Kidney epithelial cell (primary cell): ENCODE measurements at regions not wholly inside any gene's neighbourhood (a gene's known extent, or its start where the extent isn't known, plus 50 kb on each side); places are given as distances from the start of the nearest gene placed in this dataset.

Experiments used
- DNase-seq: peaks from one replicate; pipeline ENCODE4 v3.0.0-alpha.2; 2010; ENCODE audit warnings: low read depth
- H3K27me3 ChIP-seq: 2 replicates; pipeline ENCODE4 v1.6.0; 2011; ENCODE audit warnings: low read length; ENCODE audit not compliant: control insufficient read depth, insufficient read depth
- H3K36me3 ChIP-seq: 2 replicates; pipeline ENCODE4 v1.5.1; 2011; ENCODE audit warnings: low read length; ENCODE audit not compliant: control insufficient read depth, insufficient read depth
- H3K4me3 ChIP-seq: 2 replicates; pipeline ENCODE4 v1.5.1; 2011; ENCODE audit warnings: low read depth, mild to moderate bottlenecking, control low read depth, low read length
- TF ChIP-seq, protein P1 (sequence below): IDR thresholded peaks from 2 replicates; pipeline ENCODE4 v1.5.1; 2011; ENCODE audit warnings: mild to moderate bottlenecking, moderate library complexity, low read length, control low read depth, inconsistent platforms; ENCODE audit not compliant: insufficient read depth, poor library complexity, severe bottlenecking

DNA sequence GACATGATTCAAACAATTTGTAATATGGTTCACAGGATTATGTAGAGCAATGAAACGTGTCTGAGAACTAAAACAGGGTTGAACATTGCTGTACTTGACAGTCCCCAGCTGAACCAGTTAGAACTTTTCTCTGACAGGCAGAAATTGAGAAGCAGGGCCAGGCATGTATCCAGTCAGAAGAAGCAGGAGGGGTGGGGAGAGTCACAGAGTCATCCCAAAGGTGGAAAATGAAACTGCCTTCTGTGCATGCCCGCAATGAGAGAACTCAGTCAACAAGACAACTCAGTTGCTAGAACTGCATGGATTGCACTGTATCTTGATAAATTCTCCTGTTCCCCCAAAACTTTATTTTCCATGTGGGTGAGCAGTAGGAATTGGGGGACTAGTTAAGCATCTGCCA, 72.9 kb upstream of the PRLR start:
- DNase-seq = no peak
- TF ChIP-seq, protein P1, sequence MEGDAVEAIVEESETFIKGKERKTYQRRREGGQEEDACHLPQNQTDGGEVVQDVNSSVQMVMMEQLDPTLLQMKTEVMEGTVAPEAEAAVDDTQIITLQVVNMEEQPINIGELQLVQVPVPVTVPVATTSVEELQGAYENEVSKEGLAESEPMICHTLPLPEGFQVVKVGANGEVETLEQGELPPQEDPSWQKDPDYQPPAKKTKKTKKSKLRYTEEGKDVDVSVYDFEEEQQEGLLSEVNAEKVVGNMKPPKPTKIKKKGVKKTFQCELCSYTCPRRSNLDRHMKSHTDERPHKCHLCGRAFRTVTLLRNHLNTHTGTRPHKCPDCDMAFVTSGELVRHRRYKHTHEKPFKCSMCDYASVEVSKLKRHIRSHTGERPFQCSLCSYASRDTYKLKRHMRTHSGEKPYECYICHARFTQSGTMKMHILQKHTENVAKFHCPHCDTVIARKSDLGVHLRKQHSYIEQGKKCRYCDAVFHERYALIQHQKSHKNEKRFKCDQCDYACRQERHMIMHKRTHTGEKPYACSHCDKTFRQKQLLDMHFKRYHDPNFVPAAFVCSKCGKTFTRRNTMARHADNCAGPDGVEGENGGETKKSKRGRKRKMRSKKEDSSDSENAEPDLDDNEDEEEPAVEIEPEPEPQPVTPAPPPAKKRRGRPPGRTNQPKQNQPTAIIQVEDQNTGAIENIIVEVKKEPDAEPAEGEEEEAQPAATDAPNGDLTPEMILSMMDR = no peak

DNA sequence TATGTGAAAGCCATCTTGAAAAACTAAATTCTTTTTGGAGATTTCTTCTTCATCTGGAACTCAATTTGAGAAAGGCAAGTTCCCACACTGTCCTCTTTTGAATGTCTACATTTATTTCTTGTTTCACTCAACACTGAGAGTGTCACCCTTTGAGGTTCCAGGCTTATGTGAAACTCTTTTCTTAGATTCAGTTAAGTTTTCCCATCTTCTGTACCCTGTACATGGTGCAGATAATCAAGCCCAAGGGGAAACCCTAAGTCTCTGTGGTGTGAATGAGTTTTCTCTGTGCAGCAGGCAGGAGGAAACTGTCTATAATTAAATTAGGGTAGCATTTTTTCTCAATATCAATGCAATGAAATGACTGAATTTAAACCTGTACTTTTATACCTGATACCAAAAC, 72.3 kb upstream of the PRLR start:
- TF ChIP-seq, protein P1 = no peak

More for the DNA sequence above, 72.9 kb upstream of the PRLR start:
- Histone ChIP-seq H3K36me3 (no peaks in the 10 kb centered on the region), H3K4me3 (no peak overlapping the region), H3K27me3 (no peaks in the 10 kb centered on the region)

DNA sequence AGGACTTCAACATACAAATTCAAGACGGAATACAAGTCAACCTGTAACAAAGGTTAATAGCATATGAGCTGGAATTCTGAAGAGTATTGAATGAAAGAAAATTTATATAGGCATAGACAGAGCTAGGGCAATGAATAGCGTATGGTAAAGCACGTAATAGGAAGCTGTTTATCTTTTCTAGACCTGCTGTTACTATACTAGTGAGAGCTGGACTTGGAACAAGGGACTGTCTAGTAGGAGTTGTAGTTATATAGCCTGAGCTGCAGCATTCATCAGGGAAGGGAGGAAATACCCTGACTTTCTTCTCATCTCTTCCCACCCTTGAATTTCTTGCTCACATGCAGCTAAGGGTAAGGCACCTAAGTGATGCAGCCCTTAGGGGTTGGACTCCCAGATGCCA, 67.5 kb upstream of the PRLR start:
- H3K36me3 ChIP-seq = no peaks in the 10 kb centered on the region
- TF ChIP-seq, protein P1 = no peak
- DNase-seq = no peak
- H3K27me3 ChIP-seq = no peaks in the 10 kb centered on the region
- no peak overlapping the region for H3K4me3 ChIP-seq

More for the DNA sequence above, 72.3 kb upstream of the PRLR start:
- Histone ChIP-seq H3K36me3 (no peaks in the 10 kb centered on the region), H3K27me3 (no peaks in the 10 kb centered on the region), H3K4me3 (no peak overlapping the region)
- no peak for DNase-seq

DNA sequence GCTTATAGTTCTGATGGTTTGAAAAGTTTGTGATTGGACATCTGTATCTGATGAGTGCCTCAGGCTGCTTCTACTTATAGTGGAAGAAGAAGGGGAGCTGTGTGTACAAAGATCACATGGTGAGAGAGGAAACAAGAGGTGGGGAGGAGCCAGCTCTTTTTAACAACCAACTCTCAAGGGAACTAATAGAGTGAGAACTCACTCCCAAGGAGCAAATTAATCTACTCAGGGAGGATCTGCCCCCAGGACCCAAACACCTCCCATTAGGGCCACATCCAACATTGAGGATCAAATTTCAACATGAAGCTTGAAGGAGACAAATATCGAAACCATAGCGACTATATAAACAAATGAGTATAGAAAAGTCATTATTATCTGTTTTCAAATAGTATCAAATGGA, 64.7 kb upstream of the PRLR start:
- Histone ChIP-seq H3K27me3 (no peaks in the 10 kb centered on the region), H3K4me3 (no peak overlapping the region), H3K36me3 (no peaks in the 10 kb centered on the region)
- TF ChIP-seq, protein P1 = no peak
- DNase-seq = no peak

DNA sequence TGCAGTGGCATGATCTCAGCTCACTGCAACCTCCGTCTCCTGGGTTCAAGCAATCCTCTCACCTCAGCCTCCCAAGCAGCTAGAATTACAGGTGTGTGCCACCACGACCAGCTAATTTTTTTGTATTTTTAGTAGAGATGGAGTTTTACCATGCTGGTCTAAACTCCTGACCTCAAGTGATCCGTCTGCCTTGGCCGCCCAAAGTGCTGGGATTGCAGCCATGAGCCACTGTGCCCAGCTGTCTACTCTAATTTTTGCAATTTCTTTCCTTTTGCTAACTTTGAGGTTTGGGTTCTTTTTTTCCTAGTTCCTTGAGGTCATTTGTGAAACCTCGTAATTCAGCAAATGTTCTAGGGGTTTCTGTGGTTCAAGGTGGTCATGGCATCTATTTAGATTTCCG, 63.7 kb upstream of the PRLR start:
- no peak for DNase-seq
- Histone ChIP-seq H3K36me3 (no peaks in the 10 kb centered on the region), H3K27me3 (no peaks in the 10 kb centered on the region), H3K4me3 (no peak overlapping the region)
- TF ChIP-seq, protein P1 = no peak

- TF ChIP-seq, protein P1 = no peak
- Histone ChIP-seq H3K4me3 (no peak overlapping the region), H3K27me3 (no peaks in the 10 kb centered on the region), H3K36me3 (no peaks in the 10 kb centered on the region)
- DNase-seq = no peak
Measured at GRCh38 chr5:35285435-35285834, 55.1 kb upstream of the PRLR start.
